ENCODE measurements at regions not wholly inside any gene's neighbourhood (a gene's known extent, or its start where the extent isn't known, plus 50 kb on each side); places are given as distances from the start of the nearest gene placed in this dataset.

DNA sequence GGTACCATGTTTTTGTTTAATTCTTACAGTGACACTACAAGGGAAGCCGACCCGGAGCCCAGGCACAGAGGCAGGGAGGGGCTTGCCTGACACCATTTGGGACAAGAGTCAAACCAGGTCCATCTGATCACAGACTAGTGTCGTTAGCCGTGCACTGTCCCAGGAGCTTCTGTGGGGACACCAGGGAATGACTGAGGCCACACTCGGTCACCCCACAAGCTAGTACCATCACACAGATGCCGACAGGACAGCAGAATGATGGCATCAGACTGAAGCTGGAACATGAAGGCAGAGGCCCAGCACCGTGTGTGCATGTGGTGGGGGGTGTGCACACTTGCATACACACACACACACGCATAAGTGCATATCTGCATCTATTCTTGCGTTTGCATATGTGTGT, 61.5 kb upstream of the NECTIN1 start (continued):
- TF ChIP-seq, protein P1, sequence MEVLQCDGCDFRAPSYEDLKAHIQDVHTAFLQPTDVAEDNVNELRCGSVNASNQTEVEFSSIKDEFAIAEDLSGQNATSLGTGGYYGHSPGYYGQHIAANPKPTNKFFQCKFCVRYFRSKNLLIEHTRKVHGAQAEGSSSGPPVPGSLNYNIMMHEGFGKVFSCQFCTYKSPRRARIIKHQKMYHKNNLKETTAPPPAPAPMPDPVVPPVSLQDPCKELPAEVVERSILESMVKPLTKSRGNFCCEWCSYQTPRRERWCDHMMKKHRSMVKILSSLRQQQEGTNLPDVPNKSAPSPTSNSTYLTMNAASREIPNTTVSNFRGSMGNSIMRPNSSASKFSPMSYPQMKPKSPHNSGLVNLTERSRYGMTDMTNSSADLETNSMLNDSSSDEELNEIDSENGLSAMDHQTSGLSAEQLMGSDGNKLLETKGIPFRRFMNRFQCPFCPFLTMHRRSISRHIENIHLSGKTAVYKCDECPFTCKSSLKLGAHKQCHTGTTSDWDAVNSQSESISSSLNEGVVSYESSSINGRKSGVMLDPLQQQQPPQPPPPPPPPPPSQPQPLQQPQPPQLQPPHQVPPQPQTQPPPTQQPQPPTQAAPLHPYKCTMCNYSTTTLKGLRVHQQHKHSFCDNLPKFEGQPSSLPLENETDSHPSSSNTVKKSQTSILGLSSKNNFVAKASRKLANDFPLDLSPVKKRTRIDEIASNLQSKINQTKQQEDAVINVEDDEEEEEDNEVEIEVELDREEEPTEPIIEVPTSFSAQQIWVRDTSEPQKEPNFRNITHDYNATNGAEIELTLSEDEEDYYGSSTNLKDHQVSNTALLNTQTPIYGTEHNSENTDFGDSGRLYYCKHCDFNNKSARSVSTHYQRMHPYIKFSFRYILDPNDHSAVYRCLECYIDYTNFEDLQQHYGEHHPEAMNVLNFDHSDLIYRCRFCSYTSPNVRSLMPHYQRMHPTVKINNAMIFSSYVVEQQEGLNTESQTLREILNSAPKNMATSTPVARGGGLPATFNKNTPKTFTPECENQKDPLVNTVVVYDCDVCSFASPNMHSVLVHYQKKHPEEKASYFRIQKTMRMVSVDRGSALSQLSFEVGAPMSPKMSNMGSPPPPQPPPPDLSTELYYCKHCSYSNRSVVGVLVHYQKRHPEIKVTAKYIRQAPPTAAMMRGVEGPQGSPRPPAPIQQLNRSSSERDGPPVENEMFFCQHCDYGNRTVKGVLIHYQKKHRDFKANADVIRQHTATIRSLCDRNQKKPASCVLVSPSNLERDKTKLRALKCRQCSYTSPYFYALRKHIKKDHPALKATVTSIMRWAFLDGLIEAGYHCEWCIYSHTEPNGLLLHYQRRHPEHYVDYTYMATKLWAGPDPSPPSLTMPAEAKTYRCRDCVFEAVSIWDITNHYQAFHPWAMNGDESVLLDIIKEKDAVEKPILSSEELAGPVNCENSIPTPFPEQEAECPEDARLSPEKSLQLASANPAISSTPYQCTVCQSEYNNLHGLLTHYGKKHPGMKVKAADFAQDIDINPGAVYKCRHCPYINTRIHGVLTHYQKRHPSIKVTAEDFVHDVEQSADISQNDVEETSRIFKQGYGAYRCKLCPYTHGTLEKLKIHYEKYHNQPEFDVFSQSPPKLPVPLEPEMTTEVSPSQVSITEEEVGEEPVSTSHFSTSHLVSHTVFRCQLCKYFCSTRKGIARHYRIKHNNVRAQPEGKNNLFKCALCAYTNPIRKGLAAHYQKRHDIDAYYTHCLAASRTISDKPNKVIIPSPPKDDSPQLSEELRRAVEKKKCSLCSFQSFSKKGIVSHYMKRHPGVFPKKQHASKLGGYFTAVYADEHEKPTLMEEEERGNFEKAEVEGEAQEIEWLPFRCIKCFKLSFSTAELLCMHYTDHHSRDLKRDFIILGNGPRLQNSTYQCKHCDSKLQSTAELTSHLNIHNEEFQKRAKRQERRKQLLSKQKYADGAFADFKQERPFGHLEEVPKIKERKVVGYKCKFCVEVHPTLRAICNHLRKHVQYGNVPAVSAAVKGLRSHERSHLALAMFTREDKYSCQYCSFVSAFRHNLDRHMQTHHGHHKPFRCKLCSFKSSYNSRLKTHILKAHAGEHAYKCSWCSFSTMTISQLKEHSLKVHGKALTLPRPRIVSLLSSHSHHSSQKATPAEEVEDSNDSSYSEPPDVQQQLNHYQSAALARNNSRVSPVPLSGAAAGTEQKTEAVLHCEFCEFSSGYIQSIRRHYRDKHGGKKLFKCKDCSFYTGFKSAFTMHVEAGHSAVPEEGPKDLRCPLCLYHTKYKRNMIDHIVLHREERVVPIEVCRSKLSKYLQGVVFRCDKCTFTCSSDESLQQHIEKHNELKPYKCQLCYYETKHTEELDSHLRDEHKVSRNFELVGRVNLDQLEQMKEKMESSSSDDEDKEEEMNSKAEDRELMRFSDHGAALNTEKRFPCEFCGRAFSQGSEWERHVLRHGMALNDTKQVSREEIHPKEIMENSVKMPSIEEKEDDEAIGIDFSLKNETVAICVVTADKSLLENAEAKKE (CRISPR knock-in tag; IDR thresholded peaks at IDR 0.05): no peak
- TF ChIP-seq POLR2AphosphoS5 (IDR thresholded peaks at IDR 0.05; ENCODE audit: low read depth): no peak
- TF ChIP-seq ZNF331 (CRISPR knock-in tag; IDR thresholded peaks at IDR 0.05; ENCODE audit: low read depth): no peak

DNA sequence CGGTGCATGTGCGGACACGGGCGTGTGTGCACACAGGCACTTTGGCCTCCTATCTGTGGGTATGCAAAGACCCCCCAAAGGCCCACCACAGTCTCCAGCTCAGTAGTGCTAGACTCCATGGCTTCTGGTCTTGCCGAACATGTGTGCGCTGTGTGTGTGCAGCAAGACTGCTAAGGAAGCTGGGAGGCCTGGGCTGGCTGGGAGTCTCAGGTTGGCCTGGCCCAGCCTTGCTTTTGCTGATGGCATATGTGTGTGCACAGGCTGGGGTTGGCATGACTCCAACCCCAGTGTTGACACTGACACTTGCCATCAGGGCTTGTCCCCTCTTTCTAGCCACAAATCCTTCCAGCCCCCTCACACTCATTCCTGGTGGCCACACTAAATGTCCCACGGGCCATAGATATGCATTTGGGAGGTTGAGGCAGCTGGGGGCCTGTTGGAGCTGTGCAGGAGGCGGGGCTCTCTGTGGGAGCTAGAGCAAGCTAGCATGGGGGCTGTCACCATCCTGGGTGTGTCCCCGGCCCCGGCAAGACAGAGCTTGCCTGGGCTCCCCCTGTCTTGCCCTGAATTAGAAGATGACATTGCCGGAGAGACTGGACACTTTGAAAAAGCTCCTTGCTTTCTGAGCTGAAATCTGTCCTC, 60.9 kb upstream of the NECTIN1 start:
- Histone ChIP-seq H3K4me3 (no peak overlapping the region), H2AFZ (no peak overlapping the region), H3F3A (replicated peaks; ENCODE audit: low read depth) (no peaks in the 10 kb centered on the region), H3K27me3 (ENCODE audit: insufficient read depth) (peaks cover 9% of the 10 kb centered on the region; the same call in 1 of the 2 replicates), H4K20me1 (replicated peaks; ENCODE audit: insufficient read depth) (no peaks in the 10 kb centered on the region), H3K9me2 (ENCODE audit: insufficient read depth) (no peaks in the 10 kb centered on the region), H3K36me3 (ENCODE audit: insufficient read depth) (no peaks in the 10 kb centered on the region), H3K79me2 (replicated peaks; ENCODE audit: insufficient read depth) (no peaks in the 10 kb centered on the region), H3K4me1 (ENCODE audit: insufficient read depth) (peaks cover 17% of the 10 kb centered on the region), H3K4me2 (no peak overlapping the region), H3K27ac (ENCODE audit: low read depth) (no peak overlapping the region)
- no peak for ATAC-seq
- H3K27me3 Mint-ChIP-seq (ENCODE audit: insufficient read depth, low read depth, poor library complexity): peaks cover 36% of the 10 kb centered on the region
- no peaks in the 10 kb centered on the region for H3K9me3 Mint-ChIP-seq
- H3K27ac Mint-ChIP-seq: no peak overlapping the region
- H3K36me3 Mint-ChIP-seq (ENCODE audit: low read depth): no peaks in the 10 kb centered on the region
- no peak overlapping the region for H3K4me3 Mint-ChIP-seq
- H3K4me1 Mint-ChIP-seq: peaks cover 52% of the 10 kb centered on the region
- TF ChIP-seq STAT1 (IDR thresholded peaks at IDR 0.05; ENCODE audit: unreplicated experiment): no peak
- no peak for TF ChIP-seq CREB1 (CRISPR knock-in tag; IDR thresholded peaks at IDR 0.05; ENCODE audit: low read depth)
- TF ChIP-seq EZH2phosphoT487 (IDR thresholded peaks at IDR 0.05; ENCODE audit: unreplicated experiment): no peak
- TF ChIP-seq JUNB (IDR thresholded peaks at IDR 0.05; ENCODE audit: unreplicated experiment): no peak
- no peak for DNase-seq (ENCODE audit: low spot score)
